UCSD-AML1 (cell line): ENCODE measurements at regions not wholly inside any gene's neighbourhood (a gene's known extent, or its start where the extent isn't known, plus 50 kb on each side); places are given as distances from the start of the nearest gene placed in this dataset.

Source experiments
- DNase-seq: peaks from one replicate; lab custom pipeline; 2025; ENCODE audit not compliant: unreplicated experiment; lab: John Stamatoyannopoulos, UW

GRCh38 chr16:62256406-62256805, 220.2 kb upstream of the CDH8 start:
- no peak for DNase-seq

- DNase-seq, result no peak
Observed at GRCh38 chr16:62254847-62255246, 218.6 kb upstream of the CDH8 start.

GRCh38 chr16:62254372-62254771, 218.1 kb upstream of the CDH8 start:
- DNase-seq, result no peak

- DNase-seq, result no peak
Observed at GRCh38 chr16:62253966-62254365, 217.7 kb upstream of the CDH8 start.

GRCh38 chr16:62249069-62249468, 212.8 kb upstream of the CDH8 start:
- no peak for DNase-seq

- no peak for DNase-seq
Observed at GRCh38 chr16:62240722-62241121, 204.5 kb upstream of the CDH8 start.

- DNase-seq, result peak; percentile 60
Observed at GRCh38 chr16:62225675-62226074, 189.4 kb upstream of the CDH8 start.

GRCh38 chr16:62224646-62225209, 188.5 kb upstream of the CDH8 start:
- DNase-seq, result no peak

GRCh38 chr16:62216837-62217236, 180.6 kb upstream of the CDH8 start:
- DNase-seq, result no peak

GRCh38 chr16:62213763-62214162, 177.5 kb upstream of the CDH8 start:
- peak; percentile 8 for DNase-seq

GRCh38 chr16:62208934-62209333, 172.7 kb upstream of the CDH8 start:
- DNase-seq, result no peak

GRCh38 chr16:62205459-62205858, 169.2 kb upstream of the CDH8 start:
- no peak for DNase-seq

GRCh38 chr16:62201911-62202310, 165.7 kb upstream of the CDH8 start:
- peak; percentile 6 for DNase-seq

GRCh38 chr16:62194828-62195227, 158.6 kb upstream of the CDH8 start:
- no peak for DNase-seq

GRCh38 chr16:62190426-62190825, 154.2 kb upstream of the CDH8 start:
- DNase-seq, result no peak

- DNase-seq, result no peak
Observed at GRCh38 chr16:62177351-62178203, 141.3 kb upstream of the CDH8 start.

- DNase-seq, result no peak
Observed at GRCh38 chr16:62170642-62171041, 134.4 kb upstream of the CDH8 start.

- no peak for DNase-seq
Observed at GRCh38 chr16:62167551-62167950, 131.3 kb upstream of the CDH8 start.

GRCh38 chr16:62157544-62157943, 121.3 kb upstream of the CDH8 start:
- DNase-seq, result no peak

GRCh38 chr16:62156971-62157370, 120.7 kb upstream of the CDH8 start:
- no peak for DNase-seq

- DNase-seq, result no peak
Observed at GRCh38 chr16:62149631-62150030, 113.4 kb upstream of the CDH8 start.

GRCh38 chr16:62137996-62138395, 101.8 kb upstream of the CDH8 start:
- DNase-seq, result no peak

GRCh38 chr16:62135911-62136310, 99.7 kb upstream of the CDH8 start:
- DNase-seq, result no peak
